ENCODE measurements at regions not wholly inside any gene's neighbourhood (a gene's known extent, or its start where the extent isn't known, plus 50 kb on each side); places are given as distances from the start of the nearest gene placed in this dataset.

DNA sequence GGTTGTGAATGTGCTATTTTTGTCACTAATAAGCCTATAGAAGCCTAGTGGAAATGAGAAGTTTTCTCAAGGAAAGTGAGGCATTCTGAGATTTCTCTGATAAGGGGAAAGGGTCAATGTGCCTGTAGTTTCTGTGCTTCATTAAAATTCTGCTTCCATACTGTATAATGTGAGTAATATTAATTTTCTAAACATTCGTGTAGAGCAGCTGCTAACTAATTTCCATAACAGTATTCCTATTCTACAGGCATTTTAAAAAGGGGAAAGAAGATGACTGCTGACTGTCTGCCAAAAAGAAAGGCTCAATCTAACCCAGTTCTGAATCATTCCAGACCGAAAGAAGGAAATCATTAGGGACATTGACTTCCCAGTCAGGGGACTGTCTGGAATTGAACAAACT lies 293.3 kb upstream of the TMPO start:
- DNase-seq (ENCODE audit: low read depth) = no peak
- Histone ChIP-seq H3K27me3 (ENCODE audit: control insufficient read depth, insufficient read depth, low read length) (no peaks in the 10 kb centered on the region), H3K36me3 (ENCODE audit: control insufficient read depth, insufficient read depth, low read length) (no peaks in the 10 kb centered on the region), H3K4me3 (ENCODE audit: low read depth, low read length) (no peak overlapping the region)
- TF ChIP-seq, protein P1, sequence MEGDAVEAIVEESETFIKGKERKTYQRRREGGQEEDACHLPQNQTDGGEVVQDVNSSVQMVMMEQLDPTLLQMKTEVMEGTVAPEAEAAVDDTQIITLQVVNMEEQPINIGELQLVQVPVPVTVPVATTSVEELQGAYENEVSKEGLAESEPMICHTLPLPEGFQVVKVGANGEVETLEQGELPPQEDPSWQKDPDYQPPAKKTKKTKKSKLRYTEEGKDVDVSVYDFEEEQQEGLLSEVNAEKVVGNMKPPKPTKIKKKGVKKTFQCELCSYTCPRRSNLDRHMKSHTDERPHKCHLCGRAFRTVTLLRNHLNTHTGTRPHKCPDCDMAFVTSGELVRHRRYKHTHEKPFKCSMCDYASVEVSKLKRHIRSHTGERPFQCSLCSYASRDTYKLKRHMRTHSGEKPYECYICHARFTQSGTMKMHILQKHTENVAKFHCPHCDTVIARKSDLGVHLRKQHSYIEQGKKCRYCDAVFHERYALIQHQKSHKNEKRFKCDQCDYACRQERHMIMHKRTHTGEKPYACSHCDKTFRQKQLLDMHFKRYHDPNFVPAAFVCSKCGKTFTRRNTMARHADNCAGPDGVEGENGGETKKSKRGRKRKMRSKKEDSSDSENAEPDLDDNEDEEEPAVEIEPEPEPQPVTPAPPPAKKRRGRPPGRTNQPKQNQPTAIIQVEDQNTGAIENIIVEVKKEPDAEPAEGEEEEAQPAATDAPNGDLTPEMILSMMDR (IDR thresholded peaks at IDR 0.05; ENCODE audit: insufficient read depth, low read length, poor library complexity, severe bottlenecking) = no peak

DNA sequence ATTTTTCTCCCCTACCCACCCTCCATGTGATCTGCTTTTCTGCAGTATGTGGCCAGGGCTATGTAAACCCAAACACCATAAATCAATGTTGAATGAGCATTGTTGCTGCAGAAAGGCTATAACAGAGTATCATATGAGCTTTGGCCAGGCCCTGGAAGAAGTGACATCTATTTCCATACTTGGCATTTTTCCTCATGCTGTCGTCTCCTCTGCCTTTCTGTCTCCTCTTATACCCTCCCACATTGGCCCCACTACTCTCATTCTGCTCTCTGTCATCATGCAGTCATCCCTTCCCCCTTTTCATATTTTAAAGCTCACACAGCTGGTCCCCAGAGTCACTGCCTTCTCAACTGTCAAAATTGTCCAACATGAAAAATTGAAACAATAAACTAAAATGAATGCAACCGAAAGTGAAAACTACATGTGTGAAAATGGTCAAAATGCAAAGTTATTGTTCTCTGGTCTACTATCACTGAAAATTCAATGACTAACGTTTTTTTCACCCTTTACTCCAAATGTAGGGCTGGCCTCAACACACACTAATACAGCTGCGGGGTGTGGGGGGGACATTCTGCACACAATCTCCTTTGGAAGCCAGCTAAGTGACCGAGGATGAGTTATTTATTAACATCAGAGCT lies 290.7 kb upstream of the TMPO start:
- Histone ChIP-seq H3K27me3 (ENCODE audit: control insufficient read depth, insufficient read depth, low read length) (no peaks in the 10 kb centered on the region), H3K4me3 (ENCODE audit: low read depth, low read length) (no peak overlapping the region), H3K36me3 (ENCODE audit: control insufficient read depth, insufficient read depth, low read length) (no peaks in the 10 kb centered on the region)
- no peak for DNase-seq (ENCODE audit: low read depth)
- TF ChIP-seq, protein P1 (IDR thresholded peaks at IDR 0.05; ENCODE audit: insufficient read depth, low read length, poor library complexity, severe bottlenecking) = no peak

DNA sequence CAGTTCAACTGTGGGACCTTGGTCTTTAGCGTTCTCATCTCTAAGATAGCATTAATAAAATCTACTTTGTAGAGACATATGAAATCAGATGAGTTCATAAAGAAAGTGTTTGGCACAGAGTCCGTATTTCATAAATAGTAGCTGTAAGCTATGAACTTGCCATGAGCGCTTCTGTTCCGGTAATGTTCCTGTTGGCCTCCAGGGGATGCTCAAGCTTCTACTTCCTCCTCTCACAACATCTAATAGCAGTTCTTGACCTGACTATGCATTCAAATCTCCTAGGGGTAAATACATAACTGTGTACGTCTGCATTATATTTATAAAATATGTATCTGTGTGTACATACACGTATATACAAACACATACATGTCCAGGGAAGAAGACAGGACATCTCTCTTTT lies 288.2 kb upstream of the TMPO start:
- no peak for DNase-seq (ENCODE audit: low read depth)
- Histone ChIP-seq H3K27me3 (ENCODE audit: control insufficient read depth, insufficient read depth, low read length) (no peaks in the 10 kb centered on the region), H3K36me3 (ENCODE audit: control insufficient read depth, insufficient read depth, low read length) (no peaks in the 10 kb centered on the region), H3K4me3 (ENCODE audit: low read depth, low read length) (no peak overlapping the region)
- TF ChIP-seq, protein P1 (IDR thresholded peaks at IDR 0.05; ENCODE audit: insufficient read depth, low read length, poor library complexity, severe bottlenecking) = peak; percentile 41

DNA sequence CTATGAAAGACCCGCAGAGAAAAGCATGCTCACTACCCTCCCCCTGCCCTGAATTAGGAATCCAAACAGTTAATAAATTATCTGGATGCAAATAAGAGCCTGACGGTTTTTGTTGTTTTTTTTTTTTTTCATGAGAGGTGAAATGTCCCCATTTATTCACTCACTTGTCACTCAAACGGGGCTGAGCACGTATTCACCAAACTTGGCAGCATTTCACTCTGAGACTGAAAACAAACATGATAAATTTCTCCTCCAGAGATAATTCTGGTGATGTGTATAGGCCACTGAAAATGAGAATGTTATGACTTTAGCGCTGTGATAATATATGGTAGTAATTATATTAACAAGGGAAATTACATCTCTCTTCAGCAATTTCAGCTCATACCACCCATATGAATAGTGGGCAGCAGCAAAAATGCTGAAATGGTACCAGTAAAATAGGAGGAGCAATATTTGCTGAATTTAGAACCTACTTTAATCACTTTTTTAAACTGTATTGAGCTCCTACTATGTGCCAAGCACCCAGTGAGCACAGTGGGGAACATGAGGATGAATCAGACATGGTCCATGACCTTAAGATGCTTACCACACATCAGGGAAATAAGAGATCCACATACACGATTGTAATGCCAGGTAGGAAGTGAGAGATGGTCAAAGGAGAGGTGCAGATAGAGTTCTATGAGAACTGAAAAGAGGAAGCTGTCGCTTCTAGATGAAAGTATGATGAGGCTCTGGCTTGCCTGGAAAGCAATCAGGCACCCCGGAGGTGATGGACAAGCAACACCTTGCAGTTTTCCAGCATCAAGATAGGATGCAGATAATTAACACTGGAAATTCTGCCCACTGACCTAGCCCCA lies 286.5 kb upstream of the TMPO start:
- no peaks in the 10 kb centered on the region for H3K36me3 ChIP-seq (ENCODE audit: control insufficient read depth, insufficient read depth, low read length)
- DNase-seq (ENCODE audit: low read depth) = no peak
- TF ChIP-seq, protein P1 (IDR thresholded peaks at IDR 0.05; ENCODE audit: insufficient read depth, low read length, poor library complexity, severe bottlenecking) = no peak

DNA sequence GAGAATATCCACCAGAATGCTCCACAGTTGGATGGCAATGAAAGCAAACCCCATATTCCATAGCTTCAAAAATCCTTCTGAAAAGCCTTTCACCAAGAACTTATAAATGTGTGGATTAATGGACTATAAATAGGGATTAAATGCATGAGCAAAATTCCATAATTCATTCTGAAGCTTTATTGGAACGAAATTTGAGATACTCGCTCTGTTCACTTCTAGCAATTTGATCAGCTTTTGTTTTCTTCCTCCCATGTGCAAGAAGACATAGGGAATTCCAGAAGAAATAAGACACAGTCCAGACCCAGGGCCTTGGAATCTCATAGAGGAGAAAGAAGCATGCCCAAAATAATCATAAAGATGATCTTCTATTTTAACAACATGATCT lies 285.9 kb upstream of the TMPO start:
- DNase-seq (ENCODE audit: low read depth) = no peak
- H3K36me3 ChIP-seq (ENCODE audit: control insufficient read depth, insufficient read depth, low read length) = no peaks in the 10 kb centered on the region
- TF ChIP-seq, protein P1 (IDR thresholded peaks at IDR 0.05; ENCODE audit: insufficient read depth, low read length, poor library complexity, severe bottlenecking) = no peak
- no peaks in the 10 kb centered on the region for H3K27me3 ChIP-seq (ENCODE audit: control insufficient read depth, insufficient read depth, low read length)
- no peak overlapping the region for H3K4me3 ChIP-seq (ENCODE audit: low read depth, low read length)

More for the DNA sequence above, 286.5 kb upstream of the TMPO start:
- H3K4me3 ChIP-seq (ENCODE audit: low read depth, low read length) = no peak overlapping the region
- H3K27me3 ChIP-seq (ENCODE audit: control insufficient read depth, insufficient read depth, low read length) = no peaks in the 10 kb centered on the region

Data from kidney epithelial cell (primary cell).